H4 (cell line): ENCODE measurements at regions not wholly inside any gene's neighbourhood (a gene's known extent, or its start where the extent isn't known, plus 50 kb on each side); places are given as distances from the start of the nearest gene placed in this dataset.

Source experiments
- DNase-seq: peaks from one replicate; pipeline ENCODE4 v3.0.0-alpha.2; 2015; ENCODE audit warnings: low spot score

DNA sequence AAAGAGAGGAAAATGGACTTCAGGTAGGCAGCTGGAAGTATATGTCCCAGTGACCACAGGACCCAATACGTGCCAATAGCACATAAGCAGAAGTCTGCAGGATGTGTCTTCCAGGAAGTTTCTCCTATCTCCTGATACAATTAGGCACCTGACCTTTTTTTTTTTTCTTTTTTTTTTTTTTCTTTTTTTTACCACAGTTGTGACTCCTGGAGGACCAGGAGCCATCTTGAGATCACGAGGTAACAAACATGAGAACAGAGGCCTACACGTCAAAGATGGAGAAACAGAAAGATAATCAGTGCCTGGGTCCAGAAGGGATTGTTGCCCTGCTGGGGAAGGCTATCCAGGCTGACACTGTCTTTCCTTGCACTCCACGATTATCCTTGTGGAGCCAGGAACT lies 312.4 kb upstream of the NEBL start:
- no peak for DNase-seq

DNA sequence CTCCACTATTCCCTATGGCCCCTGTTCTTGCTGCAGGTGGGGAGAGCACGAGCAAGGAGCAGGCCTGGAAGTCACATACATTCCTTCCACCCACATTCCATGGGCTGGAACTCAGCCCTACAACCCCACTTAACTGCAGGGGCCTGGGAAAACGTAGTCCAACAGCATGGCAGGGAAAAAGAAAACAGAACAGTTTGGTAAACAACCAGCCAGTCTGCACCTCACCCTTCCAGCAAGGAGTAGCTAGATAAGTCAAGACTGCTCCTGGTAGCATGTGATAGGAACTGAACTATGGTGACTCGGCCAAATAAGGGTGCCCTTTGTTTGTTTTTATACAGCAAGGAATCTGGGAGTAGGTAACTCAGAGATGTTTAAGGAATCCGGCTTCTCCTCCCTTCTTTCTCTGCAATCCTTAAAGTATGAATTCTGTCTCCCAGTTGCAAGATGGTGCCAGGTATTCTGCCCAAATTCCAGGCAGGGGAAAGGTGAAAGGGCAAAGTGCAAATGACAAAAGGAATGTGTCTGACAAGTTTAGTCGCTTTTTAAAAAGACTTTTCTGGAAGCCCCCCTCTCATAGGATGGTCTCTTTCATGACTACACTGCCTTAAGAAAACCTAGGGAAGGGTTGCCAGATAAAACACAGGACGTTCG lies 311.7 kb upstream of the NEBL start:
- no peak for DNase-seq

DNA sequence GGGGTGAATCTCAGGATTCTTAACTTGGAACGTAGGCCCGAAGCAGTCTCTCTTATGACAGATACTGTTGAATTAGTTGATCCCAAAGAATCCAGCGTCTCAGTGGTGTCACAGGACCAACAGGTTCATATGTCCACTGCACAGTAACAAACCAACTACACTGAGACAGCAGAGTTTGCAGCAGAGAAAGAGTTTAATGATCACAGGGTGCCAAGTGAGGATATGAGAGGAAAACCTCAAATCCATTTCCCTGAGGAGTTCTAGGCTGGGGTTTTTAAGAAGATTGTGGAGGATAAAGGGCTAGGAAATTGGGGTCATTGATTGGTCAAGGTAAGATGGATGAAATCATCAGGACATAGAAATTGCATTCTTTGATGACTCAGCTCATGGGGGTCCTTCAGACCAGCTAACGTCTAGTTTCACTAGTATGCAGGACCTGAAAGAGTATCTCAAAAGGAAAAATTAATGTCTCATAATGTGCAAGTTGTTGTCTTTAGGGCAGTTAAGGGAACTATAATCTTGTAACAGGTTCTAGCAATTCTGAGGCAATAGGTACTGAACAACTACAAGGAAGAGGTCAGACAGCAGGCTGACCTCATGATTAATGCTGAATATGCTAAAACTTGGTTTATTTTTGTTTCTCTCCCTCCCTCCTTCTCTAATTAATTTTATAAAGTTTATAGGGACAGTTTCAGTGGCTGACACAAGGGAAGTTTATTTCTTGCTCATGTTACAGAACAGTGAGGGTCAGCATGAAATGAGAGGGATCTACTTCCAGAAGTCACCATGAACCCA lies 310.9 kb upstream of the NEBL start:
- no peak for DNase-seq

DNA sequence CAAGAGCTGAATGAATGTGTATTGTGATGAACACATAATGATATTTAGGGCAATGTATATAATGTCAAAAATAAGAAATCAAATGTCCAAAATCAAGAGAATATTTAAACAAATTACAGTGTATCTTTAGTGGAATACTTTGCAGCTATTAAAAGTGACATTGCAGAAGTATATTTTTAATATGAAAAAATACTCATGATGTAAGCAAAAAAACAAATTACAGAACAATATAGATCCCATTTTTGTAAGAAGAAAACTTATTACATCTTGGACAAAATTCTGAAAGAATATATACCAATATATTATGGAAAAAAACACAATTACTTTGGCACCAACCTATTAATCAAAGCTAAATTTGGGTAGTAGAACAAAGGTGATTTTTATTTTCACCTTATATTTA lies 308.2 kb upstream of the NEBL start:
- no peak for DNase-seq

DNA sequence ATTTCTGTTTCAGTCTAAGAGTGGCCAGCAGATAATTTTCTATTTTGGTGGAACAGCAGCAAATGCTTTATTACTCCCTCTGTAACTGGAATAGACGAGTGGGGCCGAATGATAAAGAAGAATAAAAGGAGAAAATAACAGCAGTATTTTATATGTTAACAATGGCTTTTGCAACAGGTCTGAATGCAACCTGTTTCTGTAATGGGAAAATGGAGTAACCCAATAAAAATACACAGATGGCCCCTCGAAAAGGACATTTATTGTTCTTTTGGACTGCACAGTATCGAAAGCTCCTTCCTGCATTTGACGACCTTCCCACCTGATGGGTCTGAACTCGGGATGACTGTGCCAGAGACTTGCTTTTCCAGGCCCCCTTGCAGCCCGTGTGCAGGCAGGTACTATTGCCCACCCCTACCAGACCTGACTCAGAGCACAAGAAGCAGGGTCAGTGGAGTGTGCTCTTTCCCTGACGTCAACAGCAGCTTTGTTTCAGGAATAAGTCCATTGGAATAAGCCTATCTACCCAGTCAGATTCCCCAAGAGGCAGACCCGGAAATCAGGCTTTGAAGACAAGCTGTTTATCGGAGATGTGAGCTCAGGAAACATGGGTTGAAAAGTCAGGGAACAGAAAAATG lies 306.5 kb upstream of the NEBL start:
- DNase-seq, result no peak

DNA sequence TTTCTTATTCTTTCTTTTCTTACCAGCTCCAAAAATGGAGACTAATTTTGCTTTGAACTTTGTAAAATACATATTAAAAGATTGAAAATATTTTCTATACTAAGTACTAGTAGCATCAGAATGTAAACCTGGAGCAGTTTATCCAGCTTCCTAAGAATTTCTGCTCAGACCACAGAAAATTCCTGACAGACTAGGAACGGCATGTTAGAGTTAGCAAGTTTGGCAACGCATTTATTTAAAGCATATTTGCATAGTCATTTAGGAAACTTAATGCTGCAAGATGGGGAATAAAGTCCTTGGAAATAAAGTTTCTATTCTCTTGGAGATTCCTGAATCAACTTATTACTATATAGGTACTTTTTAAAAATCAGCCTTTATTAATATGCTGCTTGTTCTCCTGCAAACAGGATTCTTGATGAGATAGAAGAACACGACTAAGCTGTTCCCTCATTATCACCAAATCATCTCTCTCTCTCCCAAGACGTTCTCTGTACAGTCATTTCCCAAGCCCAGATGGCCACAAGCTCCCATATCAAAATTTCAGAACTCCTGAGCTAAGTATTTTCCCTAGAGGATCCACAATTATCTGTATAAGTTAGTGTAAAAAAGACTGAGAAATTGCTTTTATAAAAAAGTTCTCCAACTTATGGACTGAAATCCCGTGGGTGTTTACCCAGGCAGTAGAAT lies 305.8 kb upstream of the NEBL start:
- no peak for DNase-seq

DNA sequence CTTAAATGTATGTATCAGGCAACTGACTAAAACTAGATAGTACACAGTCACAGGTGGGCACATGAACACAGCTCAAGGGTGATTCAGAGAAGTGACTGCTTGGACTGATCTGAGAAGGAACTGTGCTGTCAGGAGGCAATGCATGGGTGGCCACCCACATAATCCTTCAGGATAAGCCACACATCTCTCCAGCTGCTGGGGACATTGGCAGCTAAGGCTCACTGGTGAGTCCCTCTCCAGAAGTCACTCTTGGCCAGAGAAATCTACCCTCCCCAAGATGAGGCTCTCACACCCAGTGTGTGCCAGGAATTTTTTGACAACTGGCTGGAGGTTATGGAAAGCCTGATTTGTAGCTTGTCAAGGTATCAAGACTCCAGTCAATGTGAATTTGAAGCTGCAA lies 302.4 kb upstream of the NEBL start:
- no peak for DNase-seq

DNA sequence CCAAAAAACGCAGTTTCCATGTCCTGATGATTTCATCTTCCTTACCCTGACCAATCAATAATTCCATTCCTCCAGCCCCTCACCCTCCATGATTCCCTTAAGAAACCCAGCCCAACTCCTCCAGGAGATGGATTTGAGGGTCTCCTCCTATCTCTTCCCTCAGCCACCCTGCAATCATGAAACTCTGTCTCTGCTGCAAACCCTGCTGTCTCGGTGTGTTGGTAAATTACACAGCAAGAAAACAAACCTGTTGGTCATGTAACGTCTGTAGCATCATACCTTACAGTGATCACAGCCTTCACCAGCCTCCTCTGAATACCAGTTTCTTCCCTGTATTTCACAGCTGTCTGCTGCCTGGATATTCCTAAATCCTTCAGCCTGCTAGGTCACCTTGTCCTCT lies 300.7 kb upstream of the NEBL start:
- DNase-seq, result no peak

DNA sequence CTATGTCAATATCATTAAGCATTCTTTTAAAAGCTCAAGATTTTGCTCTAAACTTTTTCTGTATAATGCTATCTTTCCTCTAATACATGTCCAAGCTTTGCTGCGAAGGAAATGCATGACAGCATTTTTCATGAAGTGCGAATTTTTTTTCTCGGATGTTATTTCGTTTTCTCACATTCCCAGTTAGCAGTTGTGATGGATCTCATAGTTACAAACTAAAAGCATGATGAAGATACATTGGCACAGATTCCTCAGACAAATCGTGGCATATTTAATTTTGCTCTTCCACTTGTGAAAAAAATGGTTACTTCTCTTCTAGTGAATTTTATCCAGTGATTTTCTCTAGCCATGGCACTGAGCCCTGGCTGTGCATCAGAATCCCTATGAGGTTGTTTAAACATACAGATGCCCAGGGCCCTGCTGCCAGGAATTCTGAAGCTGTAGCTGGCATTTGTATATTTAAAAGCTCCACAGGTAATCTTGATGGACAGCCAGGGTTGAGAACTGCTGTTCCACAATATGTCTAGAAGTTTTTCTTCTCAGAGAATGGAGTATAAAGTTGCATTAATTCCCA lies 299.8 kb upstream of the NEBL start:
- no peak for DNase-seq

DNA sequence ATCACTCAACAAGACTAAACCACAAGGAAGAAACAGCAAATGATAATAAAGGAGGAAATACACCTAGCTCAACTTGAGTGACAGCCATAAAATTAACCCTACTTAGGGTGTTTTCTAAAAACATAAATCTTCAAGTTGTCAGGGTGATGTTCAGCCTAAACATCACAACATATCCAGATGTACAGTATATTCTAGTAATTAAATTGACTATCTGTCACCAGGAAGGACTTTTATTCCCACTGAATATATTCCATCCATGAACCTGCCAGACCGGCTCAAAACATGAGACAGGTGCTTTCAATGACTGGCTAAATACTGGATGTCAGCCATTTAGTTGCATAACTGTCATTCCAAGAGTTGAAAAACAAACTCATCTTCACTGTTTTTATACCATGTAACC lies 298.1 kb upstream of the NEBL start:
- DNase-seq, result no peak

DNA sequence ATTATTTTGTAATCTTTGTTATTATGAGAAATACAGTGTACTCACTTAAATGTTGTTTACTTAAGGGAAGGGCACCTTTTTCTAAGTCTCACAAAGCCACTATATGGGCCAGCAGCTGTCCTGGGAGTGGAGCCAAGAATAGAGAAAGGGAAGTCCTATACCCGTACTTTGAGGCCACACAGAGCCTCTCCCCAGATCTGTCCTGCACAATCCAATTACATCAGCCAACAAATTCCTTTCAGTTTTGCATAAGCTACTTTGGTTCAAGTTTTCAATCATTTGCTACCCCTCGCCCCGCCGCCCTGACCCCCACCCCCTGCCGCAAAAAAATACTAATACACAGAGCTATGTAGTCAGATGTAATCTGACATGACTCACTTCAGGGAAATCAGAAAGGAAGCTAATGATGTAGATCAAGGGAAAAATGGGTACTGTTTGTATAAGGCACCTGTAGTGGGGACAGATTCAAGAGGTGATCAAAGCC lies 297.4 kb upstream of the NEBL start:
- peak; percentile 63 for DNase-seq

DNA sequence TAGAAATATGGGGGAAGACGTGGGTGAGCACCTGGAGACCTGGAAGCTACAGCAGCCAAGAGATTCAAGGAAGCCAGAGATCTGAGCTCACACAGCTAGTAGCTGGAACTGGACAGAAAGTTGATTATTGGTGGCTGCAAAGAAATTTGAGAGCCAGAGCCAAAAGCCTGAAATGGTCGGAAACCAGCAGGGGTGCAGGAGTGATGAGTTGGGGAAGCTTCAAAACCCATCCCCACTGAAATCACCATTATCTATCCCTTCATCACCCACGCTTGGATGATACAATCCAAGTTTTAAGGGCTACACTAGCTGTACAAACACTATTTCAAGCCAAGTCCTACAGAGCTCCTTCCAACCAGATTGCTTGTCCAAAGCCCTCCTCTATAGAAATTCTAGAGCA lies 296.1 kb upstream of the NEBL start:
- no peak for DNase-seq

DNA sequence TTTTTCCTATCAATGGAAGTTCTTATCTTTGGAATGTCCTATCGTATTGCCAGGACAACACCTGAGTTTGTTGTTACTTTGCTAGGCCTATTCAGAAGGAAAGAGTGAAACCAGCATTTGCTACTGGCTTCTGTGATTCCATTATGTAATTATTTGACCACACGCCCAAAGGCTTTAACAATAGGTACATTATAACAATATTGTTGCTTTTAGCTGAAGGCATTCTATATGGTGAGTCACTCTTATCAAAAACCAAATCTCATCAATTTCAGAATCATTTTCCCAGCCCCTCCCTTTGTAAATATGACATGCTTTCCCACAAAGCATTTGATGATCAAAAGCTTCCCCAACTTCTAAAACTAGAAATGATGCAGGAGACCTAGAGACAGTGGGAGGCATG lies 294.4 kb upstream of the NEBL start:
- DNase-seq, result no peak

DNA sequence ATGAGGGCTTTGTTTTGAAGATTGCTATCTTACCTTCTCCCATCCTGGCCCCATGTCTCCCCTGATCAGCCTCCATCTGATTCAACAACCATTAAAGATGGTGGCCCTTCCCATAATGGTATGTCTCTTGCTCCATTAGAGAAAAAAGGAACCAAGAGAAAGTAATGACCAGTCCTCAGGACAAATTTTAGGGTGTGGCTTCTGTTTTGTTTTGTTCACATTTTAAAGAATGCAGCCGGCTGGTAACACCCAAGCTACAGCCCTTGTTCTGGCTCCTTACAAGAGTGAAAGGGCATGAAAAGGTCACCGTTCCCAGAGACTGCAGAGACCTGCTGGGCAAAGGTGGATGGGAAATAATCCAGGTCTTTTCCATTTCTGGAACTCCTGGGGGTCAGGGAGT lies 287.9 kb upstream of the NEBL start:
- DNase-seq, result no peak

DNA sequence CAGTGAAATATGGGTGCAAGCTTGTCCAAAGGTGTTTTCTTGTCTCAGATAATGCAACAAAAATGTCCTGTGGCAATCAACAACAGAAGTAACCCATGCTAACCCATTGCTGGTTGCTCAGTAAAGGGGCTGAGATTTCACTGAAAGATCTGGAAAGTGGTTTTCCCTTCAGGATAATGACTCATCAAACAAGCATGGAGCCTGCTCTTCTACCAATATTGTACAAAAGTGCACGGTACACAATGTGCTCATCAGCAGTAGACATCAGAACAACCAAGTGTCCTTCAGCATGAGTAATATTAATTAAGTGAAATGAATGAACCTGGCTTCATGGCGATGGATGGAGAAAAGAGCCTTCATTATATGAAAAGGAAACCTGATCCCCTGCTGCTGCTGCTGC lies 287.1 kb upstream of the NEBL start:
- DNase-seq, result no peak

DNA sequence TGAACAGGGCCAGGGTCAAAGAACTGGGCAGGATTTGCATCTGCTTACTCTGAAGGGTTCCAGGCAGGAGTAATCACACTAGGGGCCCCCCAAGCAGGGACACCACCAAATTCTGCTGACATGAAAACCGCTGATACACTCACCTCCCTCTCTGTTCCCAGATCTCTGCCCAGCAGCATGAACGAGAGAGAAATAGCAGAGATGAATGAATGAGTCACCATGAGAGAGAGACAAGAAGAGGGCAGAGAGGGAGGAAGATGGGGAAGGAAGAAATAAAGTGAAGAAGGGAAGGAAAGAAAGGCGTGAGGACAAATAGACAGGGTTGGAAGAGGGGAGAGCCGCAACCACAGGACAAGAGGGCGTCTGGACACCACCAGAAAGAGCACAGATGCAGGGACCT lies 285.9 kb upstream of the NEBL start:
- DNase-seq, result no peak

DNA sequence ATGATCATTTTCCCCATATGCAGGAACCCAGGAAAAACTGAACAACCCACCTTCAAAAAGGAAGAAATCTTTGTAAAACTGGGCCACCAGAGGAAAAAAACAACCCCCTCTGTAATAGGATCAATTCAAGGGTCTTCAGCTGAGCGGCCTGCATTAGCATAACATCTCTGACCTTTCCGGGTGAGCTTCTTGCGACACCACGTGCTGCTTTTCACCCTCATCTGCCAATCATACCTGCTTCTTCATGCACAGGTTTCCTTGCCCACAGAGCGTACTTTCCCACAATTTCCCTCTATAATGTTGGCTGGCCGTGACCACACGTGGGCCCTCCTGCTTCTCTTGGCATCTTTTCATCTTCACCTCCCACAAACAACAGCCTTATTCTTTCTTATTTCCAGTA lies 284.3 kb upstream of the NEBL start:
- DNase-seq, result no peak

DNA sequence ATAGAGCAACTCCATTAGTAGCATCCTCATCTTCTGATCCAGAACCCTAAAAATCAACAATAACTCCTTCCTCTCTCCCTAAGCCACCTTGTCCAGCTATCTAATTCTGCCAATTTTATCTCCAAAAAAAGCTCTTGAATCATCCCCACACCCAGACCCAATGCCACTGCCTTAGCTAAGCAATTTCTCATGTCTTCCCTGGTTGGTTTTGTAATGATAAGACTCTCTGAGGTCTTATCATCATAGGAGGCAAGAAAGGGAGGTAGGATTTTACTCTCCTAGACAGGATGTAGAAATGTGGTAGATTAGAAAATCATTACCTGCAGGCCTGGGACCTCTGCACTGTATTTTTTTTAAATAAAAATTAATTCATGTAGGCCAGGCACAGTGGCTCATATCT lies 283.5 kb upstream of the NEBL start:
- no peak for DNase-seq

DNA sequence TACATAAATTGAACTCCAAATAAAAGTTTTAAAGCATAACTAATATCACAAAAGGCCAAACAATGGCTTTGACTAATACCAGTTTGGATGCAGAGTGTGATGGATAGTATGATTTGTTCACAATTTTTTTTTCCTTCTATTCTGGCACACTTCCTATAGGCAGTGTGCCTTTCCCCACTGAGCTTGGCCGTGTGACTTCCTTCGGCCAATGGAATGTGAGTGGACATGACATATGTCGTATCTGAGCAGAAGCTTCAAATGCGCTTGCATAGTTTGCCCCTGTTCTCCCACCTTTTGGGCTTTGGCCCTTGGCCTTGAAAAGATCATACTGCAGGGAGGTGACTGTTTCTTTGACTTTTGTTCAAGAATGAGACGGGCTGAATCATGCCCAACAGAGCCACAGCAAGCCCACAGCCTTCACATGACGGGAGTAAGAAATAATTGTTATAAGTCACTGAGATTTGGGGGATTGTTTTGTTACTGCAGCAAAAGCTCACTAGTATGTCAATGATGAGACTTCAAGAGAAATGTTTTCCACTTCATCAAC lies 279.9 kb upstream of the NEBL start:
- no peak for DNase-seq

DNA sequence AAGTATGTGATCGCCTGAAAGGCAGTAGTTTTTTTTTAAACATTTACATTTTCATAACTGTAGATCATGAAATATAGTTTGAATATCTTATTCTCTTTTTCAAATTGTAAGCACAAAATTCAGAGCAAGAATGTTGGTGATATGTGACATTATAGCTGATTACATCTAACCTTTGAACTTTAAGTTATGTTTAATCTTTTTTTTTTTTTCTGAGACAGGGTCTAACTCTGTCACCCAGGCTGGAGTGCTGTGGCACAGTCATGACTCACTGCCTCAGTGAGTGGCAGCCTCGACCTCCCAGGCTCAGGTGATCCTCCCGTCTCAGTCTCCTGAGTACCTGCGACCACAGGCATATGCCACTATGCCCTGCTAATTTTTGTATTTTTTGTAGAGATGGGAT lies 278.7 kb upstream of the NEBL start:
- DNase-seq, result no peak

DNA sequence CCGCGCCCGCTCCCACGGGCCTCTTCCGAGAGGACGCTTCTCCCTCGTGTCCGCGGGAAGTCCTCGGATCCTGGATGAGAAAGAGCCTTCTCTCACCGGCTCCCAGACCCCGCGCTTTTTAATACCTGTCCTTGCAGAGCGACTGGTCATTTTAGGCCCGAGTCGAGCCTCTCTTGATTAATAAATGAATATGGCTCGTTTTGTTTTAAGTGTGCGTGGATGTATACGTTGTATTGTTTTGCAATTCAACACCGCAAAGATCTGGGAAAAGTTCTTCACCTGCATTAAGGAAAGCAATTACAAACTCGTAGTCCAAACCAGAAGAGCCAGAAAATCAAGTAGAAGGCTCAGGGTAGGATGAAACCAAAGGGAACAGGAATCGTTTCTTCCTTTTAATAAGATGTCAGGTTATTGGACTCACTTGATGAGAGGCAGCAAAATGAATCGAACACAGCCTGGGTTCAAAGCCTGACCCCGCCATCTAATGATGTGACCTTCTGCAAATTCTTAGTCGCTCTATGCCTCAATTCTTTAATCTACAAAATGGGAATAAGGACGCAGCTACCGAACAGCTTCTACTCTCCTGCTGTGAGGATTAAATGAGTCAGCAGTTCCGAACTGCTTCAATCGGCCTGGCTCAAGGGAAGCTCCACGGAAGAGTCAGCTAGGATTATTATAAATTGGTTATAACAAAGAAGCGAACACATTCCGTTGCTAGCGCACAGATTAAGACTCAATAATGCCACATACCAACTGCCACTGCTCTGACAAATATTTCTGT lies 277.8 kb upstream of the NEBL start:
- no peak for DNase-seq
